ENCODE measurements at regions not wholly inside any gene's neighbourhood (a gene's known extent, or its start where the extent isn't known, plus 50 kb on each side); places are given as distances from the start of the nearest gene placed in this dataset.

DNA sequence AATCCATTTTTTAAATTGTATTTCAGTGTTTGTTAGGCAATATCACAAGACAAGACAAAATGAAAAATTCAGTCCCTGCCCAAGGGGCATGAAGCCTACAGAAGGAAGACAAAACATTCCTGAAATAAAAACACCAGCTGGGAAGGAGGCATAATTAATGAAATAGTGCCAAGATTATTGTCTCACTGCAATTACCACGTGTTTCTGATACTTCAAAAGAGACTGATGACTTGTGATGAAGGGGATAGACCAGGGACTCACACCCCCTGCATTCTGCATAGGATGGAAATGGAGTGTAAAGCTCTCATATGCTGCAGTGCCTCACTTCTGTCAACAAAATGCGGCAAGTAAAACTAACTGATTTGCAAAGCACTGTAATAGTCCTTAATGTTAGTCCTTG lies 178.1 kb downstream of the BARD1 start:
- TF ChIP-seq, protein P1, sequence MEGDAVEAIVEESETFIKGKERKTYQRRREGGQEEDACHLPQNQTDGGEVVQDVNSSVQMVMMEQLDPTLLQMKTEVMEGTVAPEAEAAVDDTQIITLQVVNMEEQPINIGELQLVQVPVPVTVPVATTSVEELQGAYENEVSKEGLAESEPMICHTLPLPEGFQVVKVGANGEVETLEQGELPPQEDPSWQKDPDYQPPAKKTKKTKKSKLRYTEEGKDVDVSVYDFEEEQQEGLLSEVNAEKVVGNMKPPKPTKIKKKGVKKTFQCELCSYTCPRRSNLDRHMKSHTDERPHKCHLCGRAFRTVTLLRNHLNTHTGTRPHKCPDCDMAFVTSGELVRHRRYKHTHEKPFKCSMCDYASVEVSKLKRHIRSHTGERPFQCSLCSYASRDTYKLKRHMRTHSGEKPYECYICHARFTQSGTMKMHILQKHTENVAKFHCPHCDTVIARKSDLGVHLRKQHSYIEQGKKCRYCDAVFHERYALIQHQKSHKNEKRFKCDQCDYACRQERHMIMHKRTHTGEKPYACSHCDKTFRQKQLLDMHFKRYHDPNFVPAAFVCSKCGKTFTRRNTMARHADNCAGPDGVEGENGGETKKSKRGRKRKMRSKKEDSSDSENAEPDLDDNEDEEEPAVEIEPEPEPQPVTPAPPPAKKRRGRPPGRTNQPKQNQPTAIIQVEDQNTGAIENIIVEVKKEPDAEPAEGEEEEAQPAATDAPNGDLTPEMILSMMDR (conservative IDR thresholded peaks at IDR 0.05; ENCODE audit: low read depth, low read length): no peak
- TF ChIP-seq EZH2 (IDR thresholded peaks at IDR 0.05; ENCODE audit: low read length, unreplicated experiment): no peak

Measured in PC-3 (cell line).